GM21723 (cell line): ENCODE measurements at regions not wholly inside any gene's neighbourhood (a gene's known extent, or its start where the extent isn't known, plus 50 kb on each side); places are given as distances from the start of the nearest gene placed in this dataset.
"Not testable (repeated sequence)": the region's sequence is repeated elsewhere in the genome, so short reads cannot be mapped to it uniquely, and the experiment has no call there.

Source experiments
- ATAC-seq: cut with Tn5 transposase; IDR thresholded peaks from one replicate; pipeline ENCODE4 v1.9.1; 2021; ENCODE audit warnings: mild to moderate bottlenecking, moderate library complexity; ENCODE audit not compliant: unreplicated experiment

DNA sequence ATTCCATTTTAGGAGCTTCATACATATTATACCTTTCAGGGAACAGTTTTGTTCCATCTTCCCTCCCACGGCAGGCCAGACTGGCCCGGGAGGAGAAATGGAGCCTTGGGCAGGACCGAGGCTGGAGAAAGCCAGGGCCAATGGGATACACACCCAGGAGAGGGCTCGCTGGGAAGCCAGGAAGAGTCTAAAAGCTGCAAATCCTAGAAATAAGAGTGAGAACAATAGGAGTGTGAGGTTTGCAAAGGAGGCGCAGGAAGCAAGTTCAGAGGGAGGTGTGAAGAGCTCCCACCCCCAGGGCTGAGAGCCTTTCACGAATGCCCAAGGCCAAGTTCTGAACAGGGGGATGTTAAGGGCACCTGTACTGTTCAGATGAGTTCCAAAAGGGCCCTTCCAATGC, 67.5 kb upstream of the CPSF6 start:
- no peak for ATAC-seq

GRCh38 chr12:69172491-69172890, 66.9 kb upstream of the CPSF6 start:
- ATAC-seq, result no peak

DNA sequence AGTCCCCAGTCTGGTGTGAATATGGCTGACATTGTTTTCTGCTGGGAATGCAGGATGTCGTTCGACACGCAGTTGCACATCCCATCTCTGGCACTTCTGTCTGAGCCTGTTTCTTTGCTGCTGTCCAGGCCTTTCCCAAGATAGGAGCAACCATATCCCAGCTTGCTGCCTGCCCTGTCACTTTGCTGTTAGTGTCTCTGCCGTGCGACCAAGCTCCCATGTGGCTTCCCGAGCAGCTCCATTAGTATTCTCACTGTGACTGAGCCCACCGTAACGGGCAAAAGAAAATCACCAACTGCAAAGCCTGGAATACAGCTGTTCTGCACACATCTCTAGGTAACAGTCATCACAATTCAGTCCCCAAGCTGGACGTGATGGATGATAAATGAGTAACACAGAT, 66.0 kb upstream of the CPSF6 start:
- no peak for ATAC-seq

DNA sequence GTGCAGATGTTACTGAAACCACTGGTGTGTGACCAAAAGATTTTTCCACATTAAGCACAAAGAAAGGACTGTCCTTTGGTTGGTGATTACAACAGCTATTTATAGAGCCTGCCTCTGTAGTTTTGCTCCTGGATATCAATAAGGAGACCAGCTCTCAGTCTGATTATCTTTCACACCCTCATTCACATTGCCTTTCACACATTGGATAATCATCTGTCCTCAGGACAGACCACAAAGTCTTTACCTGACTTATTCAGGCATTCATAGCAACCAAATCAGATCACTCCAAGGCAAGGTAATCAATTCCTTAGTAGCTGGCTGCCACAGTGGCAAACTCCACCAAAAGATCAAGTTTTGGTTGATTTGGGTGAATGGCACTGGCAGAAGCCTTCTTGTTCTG, 59.6 kb upstream of the CPSF6 start:
- ATAC-seq, result no peak

GRCh38 chr12:69187572-69187971, 51.8 kb upstream of the CPSF6 start:
- ATAC-seq, result not testable (repeated sequence)

GRCh38 chr12:69189378-69189978, 49.9 kb upstream of the CPSF6 start:
- ATAC-seq, result no peak
